RPMI7951 (cell line): ENCODE measurements at regions not wholly inside any gene's neighbourhood (a gene's known extent, or its start where the extent isn't known, plus 50 kb on each side); places are given as distances from the start of the nearest gene placed in this dataset.
"Not testable (repeated sequence)": the region's sequence is repeated elsewhere in the genome, so short reads cannot be mapped to it uniquely, and the experiment has no call there.

Source experiments
- DNase-seq: peaks from one replicate; pipeline ENCODE4 v3.0.0-alpha.2; 2012; ENCODE audit warnings: low read depth

GRCh38 chr5:2105141-2105540, 222.4 kb upstream of the IRX4 start:
- no peak for DNase-seq

- DNase-seq: no peak
Measured at GRCh38 chr5:2103940-2104339, 221.2 kb upstream of the IRX4 start.

GRCh38 chr5:2102819-2103776, 220.4 kb upstream of the IRX4 start:
- no peak for DNase-seq

GRCh38 chr5:2101685-2102084, 219.0 kb upstream of the IRX4 start:
- DNase-seq: no peak

- no peak for DNase-seq
Measured at GRCh38 chr5:2096887-2097505, 214.3 kb upstream of the IRX4 start.

- no peak for DNase-seq
Measured at GRCh38 chr5:2095011-2095410, 212.3 kb upstream of the IRX4 start.

GRCh38 chr5:2094616-2094995, 211.9 kb upstream of the IRX4 start:
- DNase-seq: no peak

- peak; percentile 1 for DNase-seq
Measured at GRCh38 chr5:2093859-2094615, 211.3 kb upstream of the IRX4 start.

GRCh38 chr5:2091921-2092320, 209.2 kb upstream of the IRX4 start:
- no peak for DNase-seq

- DNase-seq: no peak
Measured at GRCh38 chr5:2087980-2088379, 205.3 kb upstream of the IRX4 start.

- DNase-seq: no peak
Measured at GRCh38 chr5:2075365-2075764, 192.6 kb upstream of the IRX4 start.

- DNase-seq: no peak
Measured at GRCh38 chr5:2071562-2071961, 188.8 kb upstream of the IRX4 start.

GRCh38 chr5:2070787-2071186, 188.1 kb upstream of the IRX4 start:
- not testable (repeated sequence) for DNase-seq

- no peak for DNase-seq
Measured at GRCh38 chr5:2068531-2068930, 185.8 kb upstream of the IRX4 start.

- no peak for DNase-seq
Measured at GRCh38 chr5:2066373-2066772, 183.6 kb upstream of the IRX4 start.

GRCh38 chr5:2063380-2063779, 180.7 kb upstream of the IRX4 start:
- not testable (repeated sequence) for DNase-seq

GRCh38 chr5:2052687-2053086, 170.0 kb upstream of the IRX4 start:
- no peak for DNase-seq

GRCh38 chr5:2049876-2050275, 167.2 kb upstream of the IRX4 start:
- DNase-seq: no peak

GRCh38 chr5:2048664-2049063, 165.9 kb upstream of the IRX4 start:
- DNase-seq: no peak

- no peak for DNase-seq
Measured at GRCh38 chr5:2047341-2047927, 164.7 kb upstream of the IRX4 start.

GRCh38 chr5:2044041-2044440, 161.3 kb upstream of the IRX4 start:
- DNase-seq: no peak

GRCh38 chr5:2039180-2039531, 156.4 kb upstream of the IRX4 start:
- DNase-seq: no peak
